ENCODE measurements at regions not wholly inside any gene's neighbourhood (a gene's known extent, or its start where the extent isn't known, plus 50 kb on each side); places are given as distances from the start of the nearest gene placed in this dataset.

- DNase-seq (no peak), ATAC-seq (no peak)
- intact Hi-C loops (cut with DNase I, micrococcal nuclease): no loop called here
- H3K36me3 ChIP-seq (ENCODE audit: low read depth): no peaks in the 10 kb centered on the region
- no peak overlapping the region for H3K4me3 ChIP-seq
- TF ChIP-seq CTCF (IDR thresholded peaks at IDR 0.05): no peak
- no peaks in the 10 kb centered on the region for H3K4me1 ChIP-seq (ENCODE audit: low read depth)
- no peaks in the 10 kb centered on the region for H3K9me3 ChIP-seq
Measured at GRCh38 chr10:64014281-64014680, 493.1 kb downstream of the REEP3 start.

GRCh38 chr10:64023926-64024470, 502.8 kb downstream of the REEP3 start:
- ATAC-seq (no peak), DNase-seq (no peak)
- H3K4me1 ChIP-seq (ENCODE audit: low read depth): no peaks in the 10 kb centered on the region
- intact Hi-C loops (cut with DNase I, micrococcal nuclease): no loop called here
- no peak for TF ChIP-seq CTCF (IDR thresholded peaks at IDR 0.05)
- no peaks in the 10 kb centered on the region for H3K36me3 ChIP-seq (ENCODE audit: low read depth)
- H3K4me3 ChIP-seq: no peak overlapping the region
- no peaks in the 10 kb centered on the region for H3K9me3 ChIP-seq

GRCh38 chr10:64033711-64034110, 512.5 kb downstream of the REEP3 start:
- no peak for DNase-seq
- intact Hi-C loops (cut with DNase I, micrococcal nuclease): no loop called here
- Histone ChIP-seq H3K9me3 (no peaks in the 10 kb centered on the region), H3K36me3 (ENCODE audit: low read depth) (no peaks in the 10 kb centered on the region), H3K4me3 (no peak overlapping the region), H3K4me1 (ENCODE audit: low read depth) (peaks cover 6% of the 10 kb centered on the region)
- no peak for TF ChIP-seq CTCF (IDR thresholded peaks at IDR 0.05)
- no peak for ATAC-seq

GRCh38 chr10:64036321-64036930, 515.2 kb downstream of the REEP3 start:
- intact Hi-C loops (cut with DNase I, micrococcal nuclease): no loop called here
- Histone ChIP-seq H3K9me3 (no peaks in the 10 kb centered on the region), H3K4me3 (no peak overlapping the region), H3K36me3 (ENCODE audit: low read depth) (no peaks in the 10 kb centered on the region), H3K4me1 (ENCODE audit: low read depth) (peaks cover 10% of the 10 kb centered on the region)
- no peak for TF ChIP-seq CTCF (IDR thresholded peaks at IDR 0.05)
- no peak for ATAC-seq
- no peak for DNase-seq

- Histone ChIP-seq H3K36me3 (ENCODE audit: low read depth) (no peaks in the 10 kb centered on the region), H3K4me3 (no peak overlapping the region), H3K9me3 (no peaks in the 10 kb centered on the region), H3K4me1 (ENCODE audit: low read depth) (peaks cover 11% of the 10 kb centered on the region)
- DNase-seq: peak in 1 of 3 donors; percentile 17
- ATAC-seq: peak; percentile 57
- no peak for TF ChIP-seq CTCF (IDR thresholded peaks at IDR 0.05)
- intact Hi-C loops (cut with DNase I, micrococcal nuclease): no loop called here
Measured at GRCh38 chr10:64037071-64037661, 516.0 kb downstream of the REEP3 start.
